Keratinocyte (primary cell): ENCODE measurements at regions not wholly inside any gene's neighbourhood (a gene's known extent, or its start where the extent isn't known, plus 50 kb on each side); places are given as distances from the start of the nearest gene placed in this dataset.

Experiments used
- DNase-seq: peaks from one replicate; pipeline ENCODE4 v3.0.0-alpha.2; 2011; ENCODE audit warnings: low read depth, missing footprints, low spot score
- FAIRE-seq: peaks from 2 replicates; lab custom pipeline; 2011; peaks lifted over from hg19 to GRCh38; lab: Jason Lieb, UNC
- H2AFZ ChIP-seq: 2 replicates; pipeline ENCODE4 v1.6.0; 2012; ENCODE audit warnings: low read length, control low read depth, inconsistent platforms; ENCODE audit not compliant: control insufficient read depth
- H3K27ac ChIP-seq: 2 replicates; pipeline ENCODE4 v1.5.1; 2011; ENCODE audit warnings: low read length; ENCODE audit not compliant: control insufficient read depth, insufficient read depth
- H3K27me3 ChIP-seq: 3 replicates; pipeline ENCODE4 v1.6.0; 2011; ENCODE audit warnings: low read length; ENCODE audit not compliant: control insufficient read depth, insufficient read depth; ENCODE audit errors: extremely low read depth
- H3K36me3 ChIP-seq, 2 experiments: 2 replicates in 1 of 2; 3 replicates in 1 of 2; pipeline ENCODE4 v1.5.1; 2011; ENCODE audit warnings: low read length in 2 of 2, mild to moderate bottlenecking in 1 of 2; ENCODE audit not compliant: control insufficient read depth in 2 of 2, insufficient read depth in 2 of 2; ENCODE audit errors: extremely low read depth in 1 of 2
- H3K4me1 ChIP-seq: 3 replicates; pipeline ENCODE4 v1.5.1; 2011; ENCODE audit warnings: low read length; ENCODE audit not compliant: control insufficient read depth, insufficient read depth; ENCODE audit errors: extremely low read depth
- H3K4me2 ChIP-seq: 3 replicates; pipeline ENCODE4 v1.6.0; 2011; ENCODE audit warnings: low read depth, low read length; ENCODE audit not compliant: control insufficient read depth, insufficient read depth; ENCODE audit errors: extremely low read depth
- H3K4me3 ChIP-seq, 3 experiments: fragments of 200-600 bp in 1 of 3; sonication (generic) in 1 of 3; 2 replicates in 2 of 3; 3 replicates in 1 of 3; pipeline ENCODE4 v1.5.1; 2011 to 2016; ENCODE audit warnings: low read length in 3 of 3, mild to moderate bottlenecking in 3 of 3, control low read depth in 2 of 3, inconsistent platforms in 1 of 3, low read depth in 1 of 3, mixed read lengths in 1 of 3, mixed run types in 1 of 3, moderate library complexity in 1 of 3; ENCODE audit not compliant: control insufficient read depth in 2 of 3, insufficient read depth in 2 of 3; ENCODE audit errors: extremely low read depth in 1 of 3
- H3K79me2 ChIP-seq: 2 replicates; pipeline ENCODE4 v1.6.0; 2012; ENCODE audit warnings: low read length; ENCODE audit not compliant: control insufficient read depth, insufficient read depth
- H3K9ac ChIP-seq: 3 replicates; pipeline ENCODE4 v1.6.0; 2011; ENCODE audit warnings: low read length; ENCODE audit not compliant: control insufficient read depth, insufficient read depth; ENCODE audit errors: extremely low read depth
- H3K9me1 ChIP-seq: 3 replicates; pipeline ENCODE4 v1.6.0; 2011; ENCODE audit warnings: low read length; ENCODE audit not compliant: control insufficient read depth, insufficient read depth; ENCODE audit errors: extremely low read depth
- H3K9me3 ChIP-seq: 2 replicates; pipeline ENCODE4 v1.5.1; 2012; ENCODE audit warnings: low read depth, low read length; ENCODE audit not compliant: control insufficient read depth
- H4K20me1 ChIP-seq: 3 replicates; pipeline ENCODE4 v1.6.0; 2011; ENCODE audit warnings: low read length; ENCODE audit not compliant: control insufficient read depth, insufficient read depth; ENCODE audit errors: extremely low read depth
- CTCF ChIP-seq, 3 experiments: IDR thresholded peaks in 1 of 3; conservative IDR thresholded peaks in 1 of 3; optimal IDR thresholded peaks in 1 of 3; 2 replicates in 2 of 3; 3 replicates in 1 of 3; pipeline versions ENCODE3 to v1.5.1; 2011; ENCODE audit warnings: low read length in 3 of 3, mild to moderate bottlenecking in 3 of 3, moderate library complexity in 2 of 3, control low read depth in 1 of 3, inconsistent platforms in 1 of 3; ENCODE audit not compliant: insufficient read depth in 2 of 3; ENCODE audit errors: extremely low read depth in 1 of 3
- EZH2 ChIP-seq: IDR thresholded peaks from one replicate; pipeline ENCODE4 v1.6.1; 2012; ENCODE audit warnings: inconsistent platforms, mild to moderate bottlenecking, low read length, moderate library complexity
- dilution Hi-C: fragments of 300-500 bp; cut with MboI; formaldehyde crosslinking; loops from one replicate; pipeline ENCODE4 v1.7.0; 2020; ENCODE audit warnings: low sequenced_read_pairs; ENCODE audit not compliant: extremely low pct_ligation_motif_present

GRCh38 chr4:19746377-19746776 is 505.3 kb upstream of the SLIT2 start:
- Histone ChIP-seq H3K4me1 (no peaks in the 10 kb centered on the region), H3K79me2 (no peaks in the 10 kb centered on the region), H2AFZ (no peak overlapping the region), H3K9me1 (no peaks in the 10 kb centered on the region), H4K20me1 (no peaks in the 10 kb centered on the region), H3K4me2 (no peak overlapping the region), H3K27me3 (no peaks in the 10 kb centered on the region), H3K9ac (no peak overlapping the region), H3K27ac (no peak overlapping the region), H3K4me3 (no peak overlapping the region), H3K36me3 (no peaks in the 10 kb centered on the region), H3K9me3 (no peaks in the 10 kb centered on the region)
- no peak for FAIRE-seq
- no peak for TF ChIP-seq EZH2
- no peak for TF ChIP-seq CTCF (optimal IDR thresholded peaks at IDR 0.05 in 1 of 3, IDR thresholded peaks at IDR 0.05 in 1 of 3, conservative IDR thresholded peaks at IDR 0.05 in 1 of 3; ENCODE audit: extremely low read depth in 1 of 3, insufficient read depth in 2 of 3, low read length in 3 of 3)
- dilution Hi-C loops = no loop called here
- no peak for DNase-seq

- FAIRE-seq (no peak), DNase-seq (no peak)
- no peaks in the 10 kb centered on the region for H4K20me1 ChIP-seq
- H3K9ac ChIP-seq = no peak overlapping the region
- no peaks in the 10 kb centered on the region for H3K9me3 ChIP-seq
- H3K4me1 ChIP-seq = peaks cover 8% of the 10 kb centered on the region
- H3K4me3 ChIP-seq = no peak overlapping the region
- no peaks in the 10 kb centered on the region for H3K9me1 ChIP-seq
- no peak overlapping the region for H3K27ac ChIP-seq
- no peaks in the 10 kb centered on the region for H3K27me3 ChIP-seq
- no peak overlapping the region for H2AFZ ChIP-seq
- no peaks in the 10 kb centered on the region for H3K36me3 ChIP-seq
- TF ChIP-seq EZH2 (no peak), CTCF (optimal IDR thresholded peaks at IDR 0.05 in 1 of 3, IDR thresholded peaks at IDR 0.05 in 1 of 3, conservative IDR thresholded peaks at IDR 0.05 in 1 of 3; ENCODE audit: extremely low read depth in 1 of 3, insufficient read depth in 2 of 3, low read length in 3 of 3) (no peak)
- no peaks in the 10 kb centered on the region for H3K79me2 ChIP-seq
- dilution Hi-C loops = no loop called here
- H3K4me2 ChIP-seq = no peak overlapping the region
Observed at GRCh38 chr4:19743115-19743638, 508.5 kb upstream of the SLIT2 start.
